ENCODE measurements at regions not wholly inside any gene's neighbourhood (a gene's known extent, or its start where the extent isn't known, plus 50 kb on each side); places are given as distances from the start of the nearest gene placed in this dataset.

DNA sequence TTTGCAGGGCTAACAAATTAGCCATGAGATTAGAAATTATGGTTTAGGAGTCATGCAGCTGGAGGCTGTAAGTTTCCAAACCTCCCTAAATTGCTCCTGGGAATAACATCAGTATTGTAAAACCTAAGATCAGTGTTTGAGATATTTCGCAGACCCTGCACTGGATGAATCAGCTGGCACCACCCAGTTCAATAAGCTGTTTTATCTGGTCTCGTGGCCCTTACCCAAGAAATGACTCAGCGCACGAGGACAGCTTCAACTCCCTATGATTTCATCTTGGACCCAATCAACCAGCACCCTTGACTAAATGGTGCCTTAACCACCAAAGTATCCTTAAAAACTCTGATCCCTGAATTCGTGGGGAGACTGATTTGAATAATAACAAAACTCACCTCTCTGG lies 482.0 kb upstream of the PCDH15 start:
- no peak overlapping the region for H3K4me3 ChIP-seq (replicated peaks; ENCODE audit: low read depth, low read length)
- DNase-seq (ENCODE audit: extremely low read depth, low read depth), result no peak
- TF ChIP-seq, protein P1, sequence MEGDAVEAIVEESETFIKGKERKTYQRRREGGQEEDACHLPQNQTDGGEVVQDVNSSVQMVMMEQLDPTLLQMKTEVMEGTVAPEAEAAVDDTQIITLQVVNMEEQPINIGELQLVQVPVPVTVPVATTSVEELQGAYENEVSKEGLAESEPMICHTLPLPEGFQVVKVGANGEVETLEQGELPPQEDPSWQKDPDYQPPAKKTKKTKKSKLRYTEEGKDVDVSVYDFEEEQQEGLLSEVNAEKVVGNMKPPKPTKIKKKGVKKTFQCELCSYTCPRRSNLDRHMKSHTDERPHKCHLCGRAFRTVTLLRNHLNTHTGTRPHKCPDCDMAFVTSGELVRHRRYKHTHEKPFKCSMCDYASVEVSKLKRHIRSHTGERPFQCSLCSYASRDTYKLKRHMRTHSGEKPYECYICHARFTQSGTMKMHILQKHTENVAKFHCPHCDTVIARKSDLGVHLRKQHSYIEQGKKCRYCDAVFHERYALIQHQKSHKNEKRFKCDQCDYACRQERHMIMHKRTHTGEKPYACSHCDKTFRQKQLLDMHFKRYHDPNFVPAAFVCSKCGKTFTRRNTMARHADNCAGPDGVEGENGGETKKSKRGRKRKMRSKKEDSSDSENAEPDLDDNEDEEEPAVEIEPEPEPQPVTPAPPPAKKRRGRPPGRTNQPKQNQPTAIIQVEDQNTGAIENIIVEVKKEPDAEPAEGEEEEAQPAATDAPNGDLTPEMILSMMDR (IDR thresholded peaks at IDR 0.05; ENCODE audit: low read depth, low read length, missing control alignments), result no peak

DNA sequence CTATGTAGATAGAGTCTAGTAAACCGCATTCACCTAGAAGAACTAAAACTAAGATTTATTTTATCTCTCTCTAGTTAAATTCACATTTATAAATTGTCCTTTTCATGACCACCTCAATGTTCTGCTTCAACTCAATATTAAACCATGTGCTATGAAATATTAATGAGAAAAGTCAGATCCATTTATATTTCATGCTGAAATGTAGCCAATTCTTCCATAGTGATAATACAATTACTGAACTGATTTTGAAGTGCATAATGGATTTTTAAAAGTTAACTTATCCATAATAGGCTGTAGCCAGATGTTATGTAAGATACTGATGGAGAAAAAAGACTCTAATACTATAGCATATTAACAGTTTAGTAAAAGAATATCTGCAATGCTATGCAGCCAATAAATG lies 479.7 kb upstream of the PCDH15 start:
- TF ChIP-seq, protein P1 (IDR thresholded peaks at IDR 0.05; ENCODE audit: low read depth, low read length, missing control alignments), result no peak
- DNase-seq (ENCODE audit: extremely low read depth, low read depth), result no peak

DNA sequence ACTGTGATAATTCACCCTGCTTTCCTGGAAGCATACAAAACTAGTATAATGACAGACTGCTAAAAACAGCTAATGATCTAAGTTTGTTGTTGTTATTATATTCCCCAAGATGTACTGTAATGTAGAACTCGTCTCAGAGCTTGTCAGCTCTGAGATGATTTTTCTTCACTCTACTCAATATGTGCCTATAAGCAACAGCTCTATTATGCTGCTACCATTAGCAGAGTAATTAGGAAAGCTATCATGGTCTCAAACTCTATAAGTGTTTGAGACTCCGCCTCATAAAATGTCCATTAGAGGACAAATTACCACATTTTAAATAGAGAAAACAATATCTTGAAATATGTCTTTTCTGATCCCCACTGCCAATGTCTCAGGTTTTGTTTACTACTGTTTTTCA lies 476.5 kb upstream of the PCDH15 start:
- TF ChIP-seq, protein P1 (IDR thresholded peaks at IDR 0.05; ENCODE audit: low read depth, low read length, missing control alignments), result no peak
- DNase-seq (ENCODE audit: extremely low read depth, low read depth), result no peak
- no peak overlapping the region for H3K4me3 ChIP-seq (replicated peaks; ENCODE audit: low read depth, low read length)

More for the DNA sequence above, 479.7 kb upstream of the PCDH15 start:
- no peak overlapping the region for H3K4me3 ChIP-seq (replicated peaks; ENCODE audit: low read depth, low read length)

DNA sequence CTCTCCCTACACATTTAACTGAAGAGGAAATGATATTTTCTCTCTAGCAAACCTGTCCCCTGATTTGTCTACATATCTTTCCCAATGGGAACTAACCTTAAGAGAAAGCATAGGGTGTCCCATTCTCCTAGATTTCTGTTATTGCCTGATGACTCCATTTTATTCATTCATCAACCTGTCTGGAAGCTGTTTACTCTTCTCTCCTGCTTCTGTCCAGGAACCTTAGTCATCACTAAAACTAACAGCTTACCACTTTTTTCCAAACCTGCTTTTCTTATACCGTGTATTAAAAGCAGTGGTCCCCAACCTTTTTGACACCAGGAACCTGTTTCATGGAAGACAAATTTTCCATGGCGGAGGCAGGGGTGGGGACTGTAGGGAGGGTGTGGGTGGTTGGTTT lies 473.3 kb upstream of the PCDH15 start:
- no peak for DNase-seq (ENCODE audit: extremely low read depth, low read depth)
- TF ChIP-seq, protein P1 (IDR thresholded peaks at IDR 0.05; ENCODE audit: low read depth, low read length, missing control alignments), result no peak
- no peak overlapping the region for H3K4me3 ChIP-seq (replicated peaks; ENCODE audit: low read depth, low read length)

DNA sequence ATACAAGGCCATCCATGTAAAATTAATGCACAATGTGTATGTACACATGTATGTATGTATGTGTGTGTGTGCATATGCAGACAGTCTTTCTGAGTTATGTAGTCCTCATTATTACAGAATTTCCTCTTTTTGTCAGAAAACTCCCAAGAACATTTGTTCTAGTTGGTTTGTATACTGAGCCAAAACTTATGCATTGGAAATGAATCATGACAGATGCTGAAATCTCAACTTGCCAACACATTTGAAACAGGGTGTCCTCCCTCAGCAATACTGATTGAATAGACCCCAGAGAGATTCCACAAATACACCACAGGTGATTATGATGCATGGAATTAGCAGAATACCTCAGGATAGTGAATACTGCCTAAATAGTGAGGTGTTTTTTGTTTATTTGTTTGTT lies 472.9 kb upstream of the PCDH15 start:
- TF ChIP-seq, protein P1 (IDR thresholded peaks at IDR 0.05; ENCODE audit: low read depth, low read length, missing control alignments), result no peak
- no peak for DNase-seq (ENCODE audit: extremely low read depth, low read depth)
- no peak overlapping the region for H3K4me3 ChIP-seq (replicated peaks; ENCODE audit: low read depth, low read length)

DNA sequence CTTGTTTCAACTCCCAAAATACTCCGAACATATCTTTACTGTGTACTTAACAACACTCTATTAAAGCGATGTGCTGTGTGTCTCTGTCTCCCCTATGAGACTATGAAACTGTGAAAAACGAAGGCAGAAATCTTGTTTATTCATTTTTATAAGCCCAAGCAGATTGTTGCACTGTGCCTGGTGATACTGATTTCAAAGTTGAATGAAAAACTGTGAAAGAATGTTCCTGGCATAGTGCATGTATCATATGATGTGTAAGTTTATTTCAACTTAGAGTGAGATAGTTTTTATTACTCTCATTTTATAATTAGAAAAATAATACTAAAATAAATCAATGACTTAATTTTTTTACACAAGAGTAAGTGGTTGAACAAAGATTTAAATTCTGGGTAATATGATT lies 471.9 kb upstream of the PCDH15 start:
- DNase-seq (ENCODE audit: extremely low read depth, low read depth), result no peak
- TF ChIP-seq, protein P1 (IDR thresholded peaks at IDR 0.05; ENCODE audit: low read depth, low read length, missing control alignments), result no peak
- no peak overlapping the region for H3K4me3 ChIP-seq (replicated peaks; ENCODE audit: low read depth, low read length)

DNA sequence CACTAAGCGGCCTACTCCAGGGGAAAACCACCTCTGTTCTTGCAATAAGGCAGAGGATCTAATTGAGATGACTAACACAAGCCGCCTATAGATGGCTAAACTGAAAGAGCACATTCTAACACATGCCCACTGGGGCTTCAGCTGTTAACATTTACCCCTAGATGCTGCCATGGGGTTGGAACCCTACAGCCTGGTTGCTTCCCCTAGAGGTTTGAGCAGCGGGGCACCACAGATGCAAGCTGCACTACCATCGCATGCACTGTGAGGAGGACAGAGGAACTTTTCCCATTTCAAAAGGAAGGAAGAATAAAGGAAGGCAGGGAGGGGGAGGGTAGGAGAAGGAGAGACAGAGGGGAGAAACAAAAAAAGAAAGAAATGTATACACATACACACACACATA lies 465.8 kb upstream of the PCDH15 start:
- DNase-seq (ENCODE audit: extremely low read depth, low read depth), result no peak
- TF ChIP-seq, protein P1 (IDR thresholded peaks at IDR 0.05; ENCODE audit: low read depth, low read length, missing control alignments), result no peak
- no peak overlapping the region for H3K4me3 ChIP-seq (replicated peaks; ENCODE audit: low read depth, low read length)

All from HFF-Myc (cell line).